ENCODE measurements at regions not wholly inside any gene's neighbourhood (a gene's known extent, or its start where the extent isn't known, plus 50 kb on each side); places are given as distances from the start of the nearest gene placed in this dataset.
"Not testable (repeated sequence)": the region's sequence is repeated elsewhere in the genome, so short reads cannot be mapped to it uniquely, and the experiment has no call there.

GRCh38 chr10:34010891-34011290 lies 676.4 kb upstream of the NRP1 start:
- no peak for DNase-seq
- intact Hi-C loops (cut with DNase I): no loop called here
- WGBS (ENCODE audit: insufficient coverage, low coverage, low lambda C conversion rate, missing lambda C conversion rate): 72% methylated on average over 2 of the region's 2 CpGs
- Histone ChIP-seq H3K4me1 (no peaks in the 10 kb centered on the region), H3K9me3 (no peaks in the 10 kb centered on the region), H3K36me3 (no peaks in the 10 kb centered on the region), H3K27me3 (no peaks in the 10 kb centered on the region), H3K27ac (no peak overlapping the region), H3K4me3 (no peak overlapping the region)
- ATAC-seq: no peak
- TF ChIP-seq CTCF (IDR thresholded peaks at IDR 0.05): no peak
- TF ChIP-seq POLR2A (IDR thresholded peaks at IDR 0.05): no peak

- 70% methylated on average over 1 of the region's 1 CpG for WGBS (ENCODE audit: insufficient coverage, low coverage, low lambda C conversion rate, missing lambda C conversion rate)
- H3K27ac ChIP-seq; H3K9me3 ChIP-seq; intact Hi-C loops (cut with DNase I); ATAC-seq; DNase-seq; H3K27me3 ChIP-seq; H3K4me3 ChIP-seq; H3K4me1 ChIP-seq; H3K36me3 ChIP-seq: not testable (repeated sequence)
Measured at GRCh38 chr10:34010228-34010627, 675.8 kb upstream of the NRP1 start.

- DNase-seq (no peak), ATAC-seq (no peak)
- no peak for TF ChIP-seq POLR2A (IDR thresholded peaks at IDR 0.05)
- no peak for TF ChIP-seq CTCF (IDR thresholded peaks at IDR 0.05)
- no CpG with 5 or more reads among the region's 1 CpG for WGBS (ENCODE audit: insufficient coverage, low coverage, low lambda C conversion rate, missing lambda C conversion rate)
- Histone ChIP-seq H3K27me3 (no peaks in the 10 kb centered on the region), H3K4me3 (no peak overlapping the region), H3K36me3 (no peaks in the 10 kb centered on the region), H3K4me1 (no peaks in the 10 kb centered on the region), H3K27ac (no peak overlapping the region), H3K9me3 (no peaks in the 10 kb centered on the region)
- intact Hi-C loops (cut with DNase I): no loop called here
Measured at GRCh38 chr10:34008656-34009055, 674.2 kb upstream of the NRP1 start.

GRCh38 chr10:34006471-34006870 lies 672.0 kb upstream of the NRP1 start:
- no peak overlapping the region for H3K27ac ChIP-seq
- no peaks in the 10 kb centered on the region for H3K9me3 ChIP-seq
- no peak for DNase-seq
- no peak for TF ChIP-seq POLR2A (IDR thresholded peaks at IDR 0.05)
- no peak overlapping the region for H3K4me3 ChIP-seq
- H3K4me1 ChIP-seq: no peaks in the 10 kb centered on the region
- 56% methylated on average over 5 of the region's 5 CpGs for WGBS (ENCODE audit: insufficient coverage, low coverage, low lambda C conversion rate, missing lambda C conversion rate)
- H3K36me3 ChIP-seq: no peaks in the 10 kb centered on the region
- intact Hi-C loops (cut with DNase I): no loop called here
- H3K27me3 ChIP-seq: no peaks in the 10 kb centered on the region
- ATAC-seq: no peak

- DNase-seq (no peak), ATAC-seq (no peak)
- Histone ChIP-seq H3K27me3 (no peaks in the 10 kb centered on the region), H3K27ac (no peak overlapping the region), H3K4me1 (no peaks in the 10 kb centered on the region), H3K36me3 (no peaks in the 10 kb centered on the region), H3K9me3 (no peaks in the 10 kb centered on the region), H3K4me3 (no peak overlapping the region)
- intact Hi-C loops (cut with DNase I): no loop called here
- WGBS (ENCODE audit: insufficient coverage, low coverage, low lambda C conversion rate, missing lambda C conversion rate): 72% methylated on average over 7 of the region's 7 CpGs
- TF ChIP-seq CTCF (IDR thresholded peaks at IDR 0.05): no peak
- TF ChIP-seq POLR2A (IDR thresholded peaks at IDR 0.05): no peak
Measured at GRCh38 chr10:34003561-34003960, 669.1 kb upstream of the NRP1 start.

GRCh38 chr10:34002896-34003295 lies 668.4 kb upstream of the NRP1 start:
- DNase-seq (no peak), ATAC-seq (no peak)
- intact Hi-C loops (cut with DNase I): no loop called here
- 87% methylated on average over 3 of the region's 3 CpGs for WGBS (ENCODE audit: insufficient coverage, low coverage, low lambda C conversion rate, missing lambda C conversion rate)
- no peak overlapping the region for H3K4me3 ChIP-seq
- H3K9me3 ChIP-seq: no peaks in the 10 kb centered on the region
- H3K36me3 ChIP-seq: no peaks in the 10 kb centered on the region
- no peak for TF ChIP-seq CTCF (IDR thresholded peaks at IDR 0.05)
- TF ChIP-seq POLR2A (IDR thresholded peaks at IDR 0.05): no peak
- H3K27ac ChIP-seq: no peak overlapping the region
- H3K4me1 ChIP-seq: no peaks in the 10 kb centered on the region
- no peaks in the 10 kb centered on the region for H3K27me3 ChIP-seq

Data from right lobe of liver (tissue), 6 donors.